Fibroblast of skin of scalp (primary cell): ENCODE measurements at regions not wholly inside any gene's neighbourhood (a gene's known extent, or its start where the extent isn't known, plus 50 kb on each side); places are given as distances from the start of the nearest gene placed in this dataset.

Experiments used
- DNase-seq: peaks from one replicate; pipeline ENCODE4 v3.0.0-alpha.2; 2013

GRCh38 chr22:48961705-48962104 lies 866.0 kb downstream of the BRD1 start:
- no peak for DNase-seq

DNA sequence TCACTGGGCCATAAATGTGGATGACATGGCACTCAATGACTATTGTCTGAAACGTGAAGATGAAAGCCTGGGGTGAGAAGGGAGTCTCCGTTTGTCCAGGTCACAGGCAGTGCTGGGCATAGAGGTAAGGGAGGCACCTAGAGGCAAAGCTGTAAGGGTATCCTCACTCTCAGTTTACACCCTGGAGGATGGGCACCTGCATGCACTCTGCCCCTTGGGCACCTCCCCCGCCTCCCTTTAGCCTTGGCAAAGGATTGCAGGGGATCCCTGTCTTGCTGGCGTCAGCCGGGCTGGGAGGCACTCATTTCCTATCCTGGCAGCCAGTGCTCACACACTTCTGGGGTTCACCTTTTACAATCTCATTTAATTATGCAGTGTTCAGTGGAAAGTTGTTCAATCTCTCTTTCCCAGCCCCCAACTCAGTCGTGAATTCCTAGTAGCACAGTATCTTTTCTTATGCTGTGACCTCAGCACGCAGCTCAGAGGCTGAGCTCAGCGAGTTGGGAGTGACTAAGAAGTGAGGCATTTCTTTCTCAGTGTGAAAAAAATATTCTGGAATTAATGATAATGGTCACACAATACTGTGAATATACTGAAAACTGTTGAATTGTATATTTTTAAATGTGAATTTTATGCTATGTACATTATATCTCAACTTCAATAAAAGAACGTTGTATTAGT lies 866.6 kb downstream of the BRD1 start:
- DNase-seq: peak; percentile 40

DNA sequence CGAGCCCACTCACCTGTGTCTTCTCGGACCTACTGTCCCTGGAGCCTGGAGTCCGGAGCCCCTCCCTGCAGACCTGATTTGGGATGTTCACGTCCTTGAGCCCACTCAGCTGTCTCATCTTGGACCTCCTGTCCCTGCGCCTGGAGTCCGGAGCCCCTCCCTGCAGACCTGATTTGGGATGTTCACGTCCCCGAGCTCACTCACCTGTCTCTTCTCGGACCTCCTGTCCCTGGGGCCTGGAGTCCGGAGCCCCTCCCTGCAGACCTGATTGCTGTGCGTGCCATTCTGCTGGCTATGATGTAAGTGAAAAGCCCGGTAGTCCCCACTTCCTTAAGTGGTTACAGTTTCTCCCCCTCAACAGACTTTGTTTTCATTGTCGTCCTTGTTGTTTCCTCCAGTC lies 867.1 kb downstream of the BRD1 start:
- no peak for DNase-seq

DNA sequence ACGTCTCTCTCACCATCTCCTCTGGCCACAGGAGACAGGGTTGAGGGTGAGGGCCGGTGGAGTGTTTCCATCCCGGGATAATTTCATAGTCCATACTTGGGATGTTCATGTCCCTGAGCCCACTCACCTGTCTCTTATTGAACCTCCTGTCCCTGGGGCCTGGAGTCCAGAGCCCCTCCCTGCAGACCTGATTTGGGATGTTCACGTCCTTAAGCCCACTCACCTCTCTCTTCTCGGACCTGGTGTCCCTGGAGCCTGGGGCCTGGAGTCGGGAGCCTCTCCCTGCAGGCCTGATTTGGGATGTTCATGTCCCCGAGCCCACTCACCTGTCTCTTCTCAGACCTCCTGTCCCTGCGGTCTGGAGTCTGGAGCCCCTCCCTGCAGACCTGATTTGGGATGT lies 868.2 kb downstream of the BRD1 start:
- no peak for DNase-seq

GRCh38 chr22:48957987-48958321 lies 869.7 kb downstream of the BRD1 start:
- DNase-seq: no peak

GRCh38 chr22:48957311-48957986 lies 870.2 kb downstream of the BRD1 start:
- no peak for DNase-seq

- no peak for DNase-seq
These were observed 872.0 kb downstream of the BRD1 start for GRCh38 chr22:48955351-48956311.

DNA sequence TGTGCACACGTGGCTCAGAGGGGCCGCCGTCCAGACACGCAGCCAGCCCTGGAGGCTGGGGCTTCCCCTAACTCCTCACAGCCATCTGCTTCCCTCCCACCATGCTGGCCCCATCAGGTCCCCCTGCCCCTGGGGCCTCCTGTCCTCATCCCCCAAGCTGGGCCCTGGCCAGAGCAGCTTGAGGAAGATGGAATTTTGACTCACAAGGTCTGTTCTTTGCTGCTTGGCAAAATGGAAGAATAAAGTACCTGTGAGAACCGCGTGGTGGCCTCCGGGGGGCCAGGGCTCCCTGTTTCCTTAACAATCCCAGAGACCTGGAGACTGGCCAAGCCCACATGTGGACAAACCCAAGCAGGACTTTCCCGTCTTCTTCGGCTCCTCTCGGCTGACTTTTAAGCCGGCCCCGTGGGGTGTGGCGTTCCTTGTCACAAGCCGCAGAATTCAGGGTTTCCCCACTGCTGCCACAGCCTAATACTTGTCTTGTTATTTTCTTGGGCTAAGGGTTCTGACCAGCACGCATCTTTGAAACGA lies 872.8 kb downstream of the BRD1 start:
- DNase-seq: peak; percentile 4

- DNase-seq: no peak
These were observed 873.8 kb downstream of the BRD1 start for GRCh38 chr22:48953830-48954229.

- no peak for DNase-seq
These were observed 874.5 kb downstream of the BRD1 start for GRCh38 chr22:48953103-48953720.

DNA sequence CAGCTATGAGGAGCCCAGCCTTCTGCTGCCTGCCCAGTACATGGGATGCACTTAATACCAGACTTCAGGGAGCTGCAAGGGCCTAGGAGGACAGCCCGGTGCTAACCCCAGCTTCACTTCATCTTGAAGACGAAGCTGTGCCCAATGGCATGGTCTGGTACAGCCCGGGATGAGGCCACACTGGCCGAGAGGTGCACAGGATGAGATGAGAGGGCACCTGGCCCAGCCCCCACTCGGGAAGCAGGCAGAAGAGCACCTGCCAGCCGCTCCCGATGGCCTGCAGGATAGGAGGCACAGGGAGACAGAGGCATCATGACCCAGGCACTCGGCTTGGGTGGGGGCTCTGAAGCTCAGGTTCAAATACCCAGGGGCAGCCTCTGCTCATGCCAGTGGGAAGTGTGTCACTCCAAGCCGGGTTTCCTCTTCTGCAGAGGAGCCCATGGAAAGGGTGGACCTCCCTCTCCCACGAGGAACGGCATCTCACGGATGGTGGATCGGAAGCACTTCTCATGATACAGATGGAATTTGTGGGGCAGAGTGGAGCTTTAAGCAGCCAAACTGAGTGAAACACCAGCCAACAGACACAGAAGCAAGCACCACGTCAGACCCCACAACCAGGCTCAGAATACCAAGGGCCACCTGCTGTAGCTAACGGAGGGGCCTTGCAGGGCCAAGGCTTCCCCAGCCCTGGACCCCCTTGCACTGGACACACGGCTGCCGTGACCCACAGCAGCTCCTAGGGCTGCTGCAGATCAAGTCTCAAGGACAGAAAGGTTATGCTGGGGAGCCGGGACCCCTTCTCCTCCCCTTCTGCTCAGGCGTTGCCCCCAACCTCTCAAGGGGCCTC lies 875.2 kb downstream of the BRD1 start:
- no peak for DNase-seq

- DNase-seq: no peak
These were observed 875.8 kb downstream of the BRD1 start for GRCh38 chr22:48951836-48952235.

GRCh38 chr22:48950151-48950915 lies 877.3 kb downstream of the BRD1 start:
- DNase-seq: peak; percentile 5

DNA sequence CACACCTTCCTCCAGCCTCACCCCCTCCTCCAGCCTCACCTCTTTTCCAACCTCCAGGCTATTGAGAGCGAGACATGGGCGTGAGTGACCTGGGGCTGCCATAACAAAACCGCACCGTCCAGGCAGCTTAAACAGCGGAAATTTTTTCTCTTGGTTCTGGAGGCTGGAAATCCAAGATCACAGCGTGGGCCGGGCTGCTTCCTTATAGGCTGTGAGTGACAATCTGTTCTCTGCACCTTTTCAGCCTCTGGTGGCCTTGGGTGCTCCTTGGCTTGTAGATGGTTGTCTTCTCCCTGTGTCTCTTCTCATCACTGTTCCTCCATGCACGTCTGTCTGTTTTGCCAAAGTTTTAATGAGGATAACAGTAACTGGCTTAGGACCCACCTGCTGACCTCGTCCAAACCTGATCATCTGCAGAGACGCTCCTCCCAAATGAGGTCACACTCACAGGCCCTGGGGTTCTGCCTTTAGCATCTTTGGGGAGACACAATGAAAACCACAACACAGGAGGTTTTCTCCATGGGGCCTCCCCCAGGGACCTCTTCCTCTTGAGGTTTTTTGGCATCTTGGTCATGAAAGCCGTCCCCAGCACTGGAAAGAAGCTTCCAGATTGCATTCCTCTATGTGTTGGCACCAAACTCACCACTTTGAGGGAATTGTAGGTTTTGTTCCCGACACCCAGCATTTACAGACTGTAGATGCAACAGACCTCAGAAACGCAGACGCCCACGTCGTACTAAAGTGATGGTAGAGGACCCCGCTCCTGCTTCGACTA lies 878.1 kb downstream of the BRD1 start:
- DNase-seq: no peak

- DNase-seq: no peak
These were observed 879.0 kb downstream of the BRD1 start for GRCh38 chr22:48948575-48949170.

DNA sequence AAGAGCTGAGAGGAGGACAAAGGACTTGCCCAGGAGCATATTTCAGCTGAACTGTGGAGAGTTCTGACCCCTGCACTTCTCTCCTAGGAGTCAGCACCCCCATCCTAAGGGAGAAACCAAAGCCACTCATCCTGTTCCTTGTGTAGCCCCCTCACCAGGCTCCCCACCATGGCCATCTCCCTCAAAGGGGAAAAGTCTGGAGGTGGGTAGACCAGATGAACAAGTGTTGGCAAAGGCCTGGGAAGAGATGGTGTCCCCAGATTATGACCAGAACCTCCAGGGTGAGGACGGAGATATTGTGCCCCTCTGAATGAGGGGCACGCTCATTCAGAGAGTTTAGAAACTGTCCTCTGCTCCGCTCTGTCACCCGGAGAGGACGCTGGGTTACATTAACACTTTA lies 880.0 kb downstream of the BRD1 start:
- no peak for DNase-seq

- no peak for DNase-seq
These were observed 881.8 kb downstream of the BRD1 start for GRCh38 chr22:48945621-48946458.

DNA sequence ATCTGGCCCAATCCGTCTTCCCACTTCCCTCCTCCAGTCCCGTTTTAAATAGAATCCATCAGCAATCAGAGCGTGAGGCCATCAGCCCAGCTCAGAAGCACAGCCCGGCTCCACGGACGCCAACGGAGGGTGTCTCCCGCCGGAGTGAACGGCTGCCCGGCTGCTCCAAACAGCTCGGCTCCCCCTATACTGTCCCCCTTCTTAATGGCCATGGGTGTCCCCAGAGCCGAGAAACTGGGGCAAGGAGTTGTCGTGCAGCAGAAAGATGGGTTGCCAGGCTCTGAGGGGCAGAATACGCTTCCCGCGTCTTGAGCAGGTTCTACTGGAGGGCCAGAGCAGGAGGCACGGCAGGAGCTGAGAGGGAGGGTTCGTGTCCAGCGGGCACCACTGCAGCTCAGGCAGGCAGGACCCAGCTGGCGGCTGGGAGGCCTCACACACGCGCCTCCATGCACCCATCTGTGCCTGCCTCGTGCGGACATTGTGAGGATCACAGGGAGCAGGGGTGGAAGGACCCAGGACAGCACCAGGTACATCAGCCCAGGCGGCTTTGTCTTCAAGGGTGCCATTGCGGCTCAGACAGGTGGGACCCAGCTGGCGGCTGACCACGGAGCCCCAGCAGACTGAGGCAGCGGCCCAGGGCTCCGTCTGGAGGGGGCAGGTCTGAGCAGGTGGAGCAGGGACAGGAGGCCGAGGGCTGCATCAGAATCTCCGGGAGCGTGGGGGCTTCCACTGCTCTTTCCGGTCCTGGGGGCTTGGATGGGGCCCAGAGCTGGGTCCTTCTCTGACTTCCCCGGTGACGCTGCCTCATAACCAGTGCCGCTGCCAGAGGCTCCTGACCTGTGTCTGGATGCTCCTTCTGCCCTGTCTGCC lies 882.7 kb downstream of the BRD1 start:
- no peak for DNase-seq
